GM21825 (cell line): ENCODE measurements at regions not wholly inside any gene's neighbourhood (a gene's known extent, or its start where the extent isn't known, plus 50 kb on each side); places are given as distances from the start of the nearest gene placed in this dataset.
"Not testable (repeated sequence)": the region's sequence is repeated elsewhere in the genome, so short reads cannot be mapped to it uniquely, and the experiment has no call there.

Experiments
- ATAC-seq: cut with Tn5 transposase; IDR thresholded peaks from one replicate; pipeline ENCODE4 v1.9.1; 2021; ENCODE audit warnings: mild to moderate bottlenecking, moderate library complexity; ENCODE audit not compliant: unreplicated experiment

GRCh38 chr11:29095821-29096220 lies 921.0 kb downstream of the KCNA4 start:
- no peak for ATAC-seq

GRCh38 chr11:29093416-29094120 lies 923.3 kb downstream of the KCNA4 start:
- ATAC-seq: no peak

- no peak for ATAC-seq
Measured at GRCh38 chr11:29087200-29087812, 929.5 kb downstream of the KCNA4 start.

- no peak for ATAC-seq
Measured at GRCh38 chr11:29075726-29076125, 941.1 kb downstream of the KCNA4 start.

GRCh38 chr11:29063630-29064361 lies 953.0 kb downstream of the KCNA4 start:
- no peak for ATAC-seq

- no peak for ATAC-seq
Measured at GRCh38 chr11:29061452-29061851, 953.3 kb downstream of the METTL15 start.

GRCh38 chr11:29056487-29056886 lies 948.3 kb downstream of the METTL15 start:
- ATAC-seq: not testable (repeated sequence)

GRCh38 chr11:29051935-29052334 lies 943.7 kb downstream of the METTL15 start:
- no peak for ATAC-seq

- not testable (repeated sequence) for ATAC-seq
Measured at GRCh38 chr11:29050962-29051361, 942.8 kb downstream of the METTL15 start.

GRCh38 chr11:29040489-29040888 lies 932.3 kb downstream of the METTL15 start:
- ATAC-seq: no peak

- no peak for ATAC-seq
Measured at GRCh38 chr11:29032384-29033149, 924.4 kb downstream of the METTL15 start.

GRCh38 chr11:29029452-29029851 lies 921.3 kb downstream of the METTL15 start:
- no peak for ATAC-seq

GRCh38 chr11:29027436-29027835 lies 919.2 kb downstream of the METTL15 start:
- ATAC-seq: no peak

- no peak for ATAC-seq
Measured at GRCh38 chr11:29026286-29026685, 918.1 kb downstream of the METTL15 start.

- ATAC-seq: no peak
Measured at GRCh38 chr11:29025001-29025400, 916.8 kb downstream of the METTL15 start.

GRCh38 chr11:29024386-29024785 lies 916.2 kb downstream of the METTL15 start:
- no peak for ATAC-seq

GRCh38 chr11:29023761-29024160 lies 915.6 kb downstream of the METTL15 start:
- no peak for ATAC-seq

- no peak for ATAC-seq
Measured at GRCh38 chr11:29022676-29023075, 914.5 kb downstream of the METTL15 start.

- ATAC-seq: no peak
Measured at GRCh38 chr11:29019960-29020683, 911.9 kb downstream of the METTL15 start.

GRCh38 chr11:29018631-29019030 lies 910.4 kb downstream of the METTL15 start:
- ATAC-seq: no peak

GRCh38 chr11:29017941-29018340 lies 909.8 kb downstream of the METTL15 start:
- ATAC-seq: no peak
